CD14-positive monocyte (primary cell): ENCODE measurements at regions not wholly inside any gene's neighbourhood (a gene's known extent, or its start where the extent isn't known, plus 50 kb on each side); places are given as distances from the start of the nearest gene placed in this dataset.

Source experiments
- DNase-seq, 3 donors: peaks; one replicate each; pipeline ENCODE4 v3.0.0-alpha.2; 2011 to 2022
- H2AFZ ChIP-seq: 2 replicates; pipeline ENCODE4 v1.6.0; 2012; ENCODE audit warnings: mild to moderate bottlenecking, low read depth, low read length, inconsistent platforms; ENCODE audit not compliant: insufficient read depth, poor library complexity, severe bottlenecking
- H3K27ac ChIP-seq, 2 donors: 1 replicate in 1 of 2; 2 replicates in 1 of 2; pipeline ENCODE4 v1.5.1; 2012 to 2013; ENCODE audit warnings: low read length in 2 of 2, control low read depth in 1 of 2, inconsistent platforms in 1 of 2, low read depth in 1 of 2, mild to moderate bottlenecking in 1 of 2
- H3K27me3 ChIP-seq, 2 donors: one replicate each; pipeline versions ENCODE4 v1.6.0 to v1.6.1; 2011 to 2013; ENCODE audit warnings: low read length in 2 of 2; ENCODE audit not compliant: control insufficient read depth in 2 of 2, insufficient read depth in 2 of 2
- H3K36me3 ChIP-seq, 2 donors: replicated peaks in 1 of 2; 1 replicate in 1 of 2; 2 replicates in 1 of 2; pipeline versions ENCODE4 v1.5.1 to v1.6.1; 2012 to 2013; ENCODE audit warnings: low read length in 2 of 2, control low read depth in 1 of 2, inconsistent platforms in 1 of 2, mild to moderate bottlenecking in 1 of 2; ENCODE audit not compliant: insufficient read depth in 2 of 2, control insufficient read depth in 1 of 2
- H3K4me1 ChIP-seq, 2 donors: 1 replicate in 1 of 2; 2 replicates in 1 of 2; pipeline versions ENCODE4 v1.5.1 to v1.6.1; 2012 to 2013; ENCODE audit warnings: low read length in 2 of 2, control low read depth in 1 of 2, inconsistent platforms in 1 of 2, mild to moderate bottlenecking in 1 of 2, moderate library complexity in 1 of 2; ENCODE audit not compliant: insufficient read depth in 2 of 2, control insufficient read depth in 1 of 2
- H3K4me2 ChIP-seq: replicated peaks from 2 replicates; pipeline ENCODE3; 2012; ENCODE audit warnings: low read length, moderate library complexity, mild to moderate bottlenecking; ENCODE audit not compliant: poor library complexity, severe bottlenecking; ENCODE audit errors: extremely low read depth
- H3K4me3 ChIP-seq, 3 experiments: fragments of 200-600 bp in 1 of 3; sonication (generic) in 1 of 3; replicated peaks in 1 of 3; 1 replicate in 2 of 3; 2 replicates in 1 of 3; pipeline ENCODE4 v1.5.1; 2011 to 2013; ENCODE audit warnings: low read length in 3 of 3, mild to moderate bottlenecking in 3 of 3, control low read depth in 2 of 3, low read depth in 2 of 3, inconsistent platforms in 1 of 3, moderate library complexity in 1 of 3
- H3K79me2 ChIP-seq: 2 replicates; pipeline ENCODE4 v1.6.0; 2012; ENCODE audit warnings: mild to moderate bottlenecking, control low read depth, inconsistent platforms, low read length, moderate library complexity; ENCODE audit not compliant: insufficient read depth
- H3K9ac ChIP-seq: 2 replicates; pipeline ENCODE4 v1.6.0; 2017; ENCODE audit warnings: low read length, mild to moderate bottlenecking; ENCODE audit not compliant: insufficient read depth, poor library complexity, severe bottlenecking
- H3K9me3 ChIP-seq, 2 donors: replicated peaks in 1 of 2; 1 replicate in 1 of 2; 2 replicates in 1 of 2; pipeline versions ENCODE4 v1.5.1 to v1.6.1; 2012 to 2013; ENCODE audit warnings: low read length in 2 of 2, control low read depth in 1 of 2; ENCODE audit not compliant: control insufficient read depth in 1 of 2, insufficient read depth in 1 of 2
- H4K20me1 ChIP-seq: 2 replicates; pipeline ENCODE4 v1.6.0; 2012; ENCODE audit warnings: mild to moderate bottlenecking, low read length, control low read depth, moderate library complexity; ENCODE audit not compliant: insufficient read depth
- H3K27ac Mint-ChIP-seq, 7 donors: one replicate each; pipeline ENCODE4 v1.8.0; 2020; ENCODE audit warnings: mild to moderate bottlenecking in 7 of 7, mixed read lengths in 7 of 7, moderate library complexity in 6 of 7, inconsistent platforms in 2 of 7
- H3K27me3 Mint-ChIP-seq, 3 donors: one replicate each; pipeline ENCODE4 v1.8.0; 2021 to 2022; ENCODE audit warnings: low read depth in 3 of 3, mild to moderate bottlenecking in 3 of 3, mixed read lengths in 3 of 3, moderate library complexity in 3 of 3, inconsistent platforms in 1 of 3
- H3K36me3 Mint-ChIP-seq, 2 donors: one replicate each; pipeline ENCODE4 v1.8.0; 2020; ENCODE audit warnings: mixed read lengths in 2 of 2, inconsistent platforms in 1 of 2, mild to moderate bottlenecking in 1 of 2
- H3K4me1 Mint-ChIP-seq: one replicate; pipeline ENCODE4 v1.8.0; 2020; ENCODE audit warnings: mild to moderate bottlenecking, mixed read lengths
- H3K4me3 Mint-ChIP-seq, 2 donors: one replicate each; pipeline ENCODE4 v1.8.0; 2020; ENCODE audit warnings: mild to moderate bottlenecking in 2 of 2, mixed read lengths in 2 of 2, moderate library complexity in 1 of 2
- H3K9me3 Mint-ChIP-seq, 7 donors: one replicate each; pipeline ENCODE4 v1.8.0; 2020 to 2022; ENCODE audit warnings: mixed read lengths in 7 of 7, mild to moderate bottlenecking in 6 of 7, moderate library complexity in 6 of 7, inconsistent platforms in 2 of 7
- WGBS: methylation state at CpG from one replicate; pipeline ENCODE4 v1.1.5; 2013; ENCODE audit warnings: missing lambda C conversion rate; ENCODE audit not compliant: insufficient coverage; 5-methylcytosine and 5-hydroxymethylcytosine counted together
- intact Hi-C, 2 donors: fragments of 100-400 bp; cut with micrococcal nuclease; formaldehyde crosslinking; loops; one replicate each; pipeline versions ENCODE4 v1.15.0 to v1.15.1; 2023
- TF ChIP-seq, protein P1 (sequence below): fragments of 200-600 bp; IDR thresholded peaks from one replicate; pipeline ENCODE4 v1.8.0; 2022; ENCODE audit warnings: antibody characterized with exemption, mild to moderate bottlenecking

DNA sequence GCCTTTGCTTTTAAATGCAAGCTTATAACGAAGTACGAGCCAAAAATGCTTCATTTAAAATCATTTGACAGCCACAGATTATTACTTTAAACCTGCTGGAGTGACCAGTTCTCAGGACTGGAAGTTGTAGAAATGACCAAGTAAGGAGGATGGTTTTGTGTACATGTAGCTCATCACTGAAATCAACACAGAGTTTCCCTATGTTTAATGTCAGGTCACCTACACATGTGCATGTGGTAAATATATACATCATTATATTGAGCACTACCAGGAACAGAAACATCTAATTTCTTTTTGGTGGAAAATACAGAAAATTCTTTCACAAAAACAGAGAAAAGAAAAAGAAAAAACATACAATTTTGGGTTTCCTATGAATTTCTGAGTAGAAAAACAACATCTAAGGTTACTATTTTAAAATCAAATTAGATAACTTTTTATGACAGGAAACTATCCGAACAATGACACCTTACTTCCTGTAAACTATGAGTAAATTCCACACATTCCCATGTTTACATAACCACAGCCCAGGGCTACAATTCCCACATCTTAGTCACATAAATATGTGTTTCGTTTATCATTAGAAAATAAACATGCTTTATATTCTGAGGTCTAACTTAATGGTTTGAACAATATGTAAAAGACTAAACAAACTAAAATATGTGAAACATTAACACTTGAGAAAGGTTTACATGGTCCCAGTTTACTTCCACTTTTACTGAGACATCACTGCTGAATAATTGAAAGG lies 73.6 kb downstream of the ZNF281 start:
- Mint-ChIP-seq H3K27me3 (peaks cover 1 to 4% (median 2%) of the 10 kb centered on the region in 3 donors), H3K9me3 (no peaks in the 10 kb centered on the region), H3K4me1 (peaks cover 18% of the 10 kb centered on the region), H3K4me3 (no peak overlapping the region), H3K27ac (no peak overlapping the region), H3K36me3 (no peaks in the 10 kb centered on the region)
- H4K20me1 ChIP-seq = no peaks in the 10 kb centered on the region
- H3K27ac ChIP-seq = no peak overlapping the region
- intact Hi-C loops = no loop called here
- no peak overlapping the region for H3K4me3 ChIP-seq
- H3K9ac ChIP-seq = no peak overlapping the region
- no peak overlapping the region for H2AFZ ChIP-seq
- 100% methylated on average over 1 of the region's 4 CpGs for WGBS
- TF ChIP-seq, protein P1, sequence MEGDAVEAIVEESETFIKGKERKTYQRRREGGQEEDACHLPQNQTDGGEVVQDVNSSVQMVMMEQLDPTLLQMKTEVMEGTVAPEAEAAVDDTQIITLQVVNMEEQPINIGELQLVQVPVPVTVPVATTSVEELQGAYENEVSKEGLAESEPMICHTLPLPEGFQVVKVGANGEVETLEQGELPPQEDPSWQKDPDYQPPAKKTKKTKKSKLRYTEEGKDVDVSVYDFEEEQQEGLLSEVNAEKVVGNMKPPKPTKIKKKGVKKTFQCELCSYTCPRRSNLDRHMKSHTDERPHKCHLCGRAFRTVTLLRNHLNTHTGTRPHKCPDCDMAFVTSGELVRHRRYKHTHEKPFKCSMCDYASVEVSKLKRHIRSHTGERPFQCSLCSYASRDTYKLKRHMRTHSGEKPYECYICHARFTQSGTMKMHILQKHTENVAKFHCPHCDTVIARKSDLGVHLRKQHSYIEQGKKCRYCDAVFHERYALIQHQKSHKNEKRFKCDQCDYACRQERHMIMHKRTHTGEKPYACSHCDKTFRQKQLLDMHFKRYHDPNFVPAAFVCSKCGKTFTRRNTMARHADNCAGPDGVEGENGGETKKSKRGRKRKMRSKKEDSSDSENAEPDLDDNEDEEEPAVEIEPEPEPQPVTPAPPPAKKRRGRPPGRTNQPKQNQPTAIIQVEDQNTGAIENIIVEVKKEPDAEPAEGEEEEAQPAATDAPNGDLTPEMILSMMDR = no peak
- no peak for DNase-seq
- peaks cover 11% of the 10 kb centered on the region in 2 donors for H3K4me1 ChIP-seq
- no peaks in the 10 kb centered on the region for H3K36me3 ChIP-seq
- H3K79me2 ChIP-seq = no peaks in the 10 kb centered on the region
- H3K27me3 ChIP-seq = no peaks in the 10 kb centered on the region
- H3K4me2 ChIP-seq = no peak overlapping the region
- H3K9me3 ChIP-seq = no peaks in the 10 kb centered on the region

DNA sequence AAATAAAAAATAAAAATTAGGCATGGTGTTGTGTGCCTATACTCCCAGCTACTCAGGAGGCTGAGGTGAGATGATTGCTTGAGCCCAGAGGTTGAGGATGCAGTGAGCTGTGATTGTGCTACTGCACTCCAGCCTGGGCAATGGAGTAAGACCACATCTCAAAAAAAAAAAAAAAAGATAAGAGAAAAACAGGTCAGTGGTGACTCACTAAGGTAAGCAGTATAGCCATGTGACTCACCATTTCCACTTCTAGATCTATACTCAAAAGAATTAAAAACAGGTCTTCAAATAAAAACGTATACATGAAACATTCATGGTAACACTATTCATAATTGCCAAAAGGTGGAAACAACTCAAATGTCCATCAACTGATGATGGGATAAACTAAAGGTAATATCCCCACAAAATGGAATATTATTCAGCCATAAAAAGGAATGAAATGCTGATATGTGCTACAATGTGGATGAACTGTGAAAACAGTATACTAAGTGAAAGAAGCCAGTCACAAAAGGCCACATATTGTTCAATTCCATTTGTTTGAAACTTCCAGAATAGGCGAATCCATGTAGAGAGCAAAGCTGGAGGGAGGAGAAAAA lies 75.1 kb downstream of the ZNF281 start:
- Histone ChIP-seq H3K79me2 (no peaks in the 10 kb centered on the region), H3K9ac (no peak overlapping the region), H3K4me1 (peaks cover 11% of the 10 kb centered on the region in 2 donors), H4K20me1 (no peaks in the 10 kb centered on the region), H3K4me3 (no peak overlapping the region), H3K9me3 (no peaks in the 10 kb centered on the region), H3K4me2 (no peak overlapping the region), H3K36me3 (no peaks in the 10 kb centered on the region), H2AFZ (no peak overlapping the region), H3K27me3 (no peaks in the 10 kb centered on the region), H3K27ac (no peak overlapping the region)
- TF ChIP-seq, protein P1 = no peak
- Mint-ChIP-seq H3K36me3 (no peaks in the 10 kb centered on the region), H3K27me3 (peaks cover 1 to 2% (median 1%) of the 10 kb centered on the region in 3 donors), H3K4me3 (no peak overlapping the region), H3K27ac (no peak overlapping the region), H3K9me3 (no peaks in the 10 kb centered on the region), H3K4me1 (peaks cover 18% of the 10 kb centered on the region)
- WGBS = no CpG with 5 or more reads among the region's 2 CpGs
- intact Hi-C loops = no loop called here
- no peak for DNase-seq
